ENCODE measurements at regions not wholly inside any gene's neighbourhood (a gene's known extent, or its start where the extent isn't known, plus 50 kb on each side); places are given as distances from the start of the nearest gene placed in this dataset.

- no peak for TF ChIP-seq POLR2AphosphoS5 (IDR thresholded peaks at IDR 0.05; ENCODE audit: low read depth, low read length)
- TF ChIP-seq REST (IDR thresholded peaks at IDR 0.05; ENCODE audit: insufficient read depth in 1 of 2, low read depth in 2 of 2, low read length in 2 of 2), result no peak
- TF ChIP-seq TAF1 (IDR thresholded peaks at IDR 0.05; ENCODE audit: borderline replicate concordance, insufficient read depth, low read length), result no peak
These were observed 139.6 kb downstream of the DYRK2 start for GRCh38 chr12:67788118-67788517.
